ENCODE measurements at regions not wholly inside any gene's neighbourhood (a gene's known extent, or its start where the extent isn't known, plus 50 kb on each side); places are given as distances from the start of the nearest gene placed in this dataset.
A peak's percentile ranks its signal among the peaks of the same experiment; 100 is the strongest.
"Not testable (repeated sequence)": the region's sequence is repeated elsewhere in the genome, so short reads cannot be mapped to it uniquely, and the experiment has no call there.

DNA sequence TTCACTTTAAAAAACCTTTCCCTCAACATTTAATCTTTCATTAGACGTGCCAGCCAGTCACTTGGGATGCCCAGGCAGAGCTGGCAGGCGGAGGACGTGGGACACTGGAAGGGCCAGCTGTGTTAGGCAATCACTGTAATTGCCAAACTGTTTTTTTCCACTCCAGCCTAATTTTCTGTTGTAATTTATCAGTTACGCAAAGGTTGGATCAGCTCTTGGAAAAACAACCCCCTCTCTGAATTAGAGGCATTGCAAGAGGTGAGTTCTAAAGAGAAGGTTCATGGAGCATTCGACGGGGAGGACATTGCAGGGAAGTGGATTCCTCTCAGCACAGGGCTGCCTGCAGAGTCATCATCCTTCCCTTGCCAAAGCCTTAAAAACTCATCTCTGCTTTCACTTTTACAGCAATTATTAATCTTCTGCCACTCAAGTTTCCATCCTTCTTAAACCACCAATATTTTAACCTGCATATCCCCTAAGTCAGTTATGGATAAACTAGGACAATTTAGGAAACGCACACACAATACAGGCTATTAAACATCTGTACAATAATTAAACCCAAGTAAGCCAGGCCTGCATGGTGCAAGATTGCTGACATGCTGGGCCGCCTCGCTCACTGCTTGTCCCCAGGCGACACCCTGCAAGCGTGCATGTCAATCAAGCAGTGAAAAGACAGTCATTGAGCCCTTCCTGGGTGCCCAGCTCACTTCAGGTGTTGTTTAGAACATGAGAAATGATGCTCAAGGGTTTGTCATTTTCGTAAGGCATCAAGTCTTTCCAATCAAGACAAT lies 272.3 kb upstream of the RNF32 start:
- Histone ChIP-seq H3K36me3 (ENCODE audit: control insufficient read depth, insufficient read depth, low read length) (no peaks in the 10 kb centered on the region), H3K9me3 (ENCODE audit: control insufficient read depth in 2 of 2, low read length in 2 of 2) (no peaks in the 10 kb centered on the region), H3K27me3 (ENCODE audit: control insufficient read depth, insufficient read depth, low read length) (no peaks in the 10 kb centered on the region), H3K27ac (ENCODE audit: insufficient read depth, low read length, poor library complexity, severe bottlenecking) (no peak overlapping the region), H3K4me3 (ENCODE audit: low read depth, low read length) (no peak overlapping the region), H3K4me1 (ENCODE audit: control insufficient read depth, insufficient read depth, low read length, poor library complexity, severe bottlenecking) (no peaks in the 10 kb centered on the region)
- Mint-ChIP-seq H3K36me3 (no peaks in the 10 kb centered on the region), H3K27ac (no peak overlapping the region), H3K4me1 (no peaks in the 10 kb centered on the region), H3K4me3 (no peak overlapping the region), H3K27me3 (no peaks in the 10 kb centered on the region), H3K9me3 (peaks cover 2 to 16% (median 3%) of the 10 kb centered on the region in 7 donors)
- ATAC-seq (ENCODE audit: low read depth in 2 of 2) (no peak), DNase-seq (no peak)

DNA sequence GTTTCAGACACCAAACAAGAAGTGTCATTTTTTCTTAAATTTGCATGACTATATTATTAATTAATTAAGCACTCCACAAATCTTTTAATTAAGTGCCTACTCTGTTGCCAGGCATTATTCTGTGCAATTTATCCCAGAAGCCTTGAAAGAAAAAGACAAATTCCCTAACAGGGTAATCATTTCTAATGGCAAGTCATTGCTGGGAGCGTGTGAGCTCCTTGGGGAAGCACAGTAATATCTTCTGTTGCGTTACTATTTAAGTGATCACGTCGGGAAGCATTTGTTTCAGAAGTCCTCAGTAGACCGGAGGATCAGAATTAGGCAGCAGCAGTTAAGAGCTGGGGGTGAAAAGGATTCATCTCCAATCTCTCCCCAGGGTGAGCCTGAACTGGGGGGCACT lies 276.8 kb upstream of the RNF32 start:
- no peaks in the 10 kb centered on the region for H3K9me3 ChIP-seq (ENCODE audit: control insufficient read depth in 2 of 2, low read length in 2 of 2)
- no peak overlapping the region for H3K27ac Mint-ChIP-seq
- ATAC-seq (ENCODE audit: low read depth in 2 of 2) (no peak), DNase-seq (no peak)
- no peak overlapping the region for H3K27ac ChIP-seq (ENCODE audit: insufficient read depth, low read length, poor library complexity, severe bottlenecking)
- H3K36me3 Mint-ChIP-seq, result no peaks in the 10 kb centered on the region
- no peaks in the 10 kb centered on the region for H3K27me3 ChIP-seq (ENCODE audit: control insufficient read depth, insufficient read depth, low read length)
- H3K4me3 Mint-ChIP-seq, result no peak overlapping the region
- H3K4me1 ChIP-seq (ENCODE audit: control insufficient read depth, insufficient read depth, low read length, poor library complexity, severe bottlenecking), result no peaks in the 10 kb centered on the region
- no peaks in the 10 kb centered on the region for H3K36me3 ChIP-seq (ENCODE audit: control insufficient read depth, insufficient read depth, low read length)
- H3K4me3 ChIP-seq (ENCODE audit: low read depth, low read length), result no peak overlapping the region
- peaks cover 0 to 2% (median 0%) of the 10 kb centered on the region in 7 donors for H3K9me3 Mint-ChIP-seq
- no peaks in the 10 kb centered on the region for H3K27me3 Mint-ChIP-seq
- no peaks in the 10 kb centered on the region for H3K4me1 Mint-ChIP-seq

DNA sequence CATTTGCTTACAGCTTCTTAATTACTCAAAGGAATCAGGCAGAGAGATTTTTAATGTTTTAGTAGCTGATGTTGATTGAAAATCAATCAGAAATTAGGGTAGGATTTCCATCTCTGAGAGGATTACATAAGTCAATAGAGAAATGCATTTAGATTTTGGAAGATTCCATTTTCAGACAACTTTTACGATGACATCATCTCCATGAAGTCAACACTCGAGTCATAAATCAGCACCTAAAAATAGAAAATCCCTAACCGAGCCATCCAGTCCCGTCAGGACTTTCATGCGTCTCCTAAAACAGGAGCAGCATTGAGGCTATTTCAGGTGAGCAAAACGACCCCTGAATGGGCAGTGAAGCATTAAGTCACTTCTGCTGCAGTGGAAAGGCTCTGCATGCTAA lies 279.7 kb upstream of the RNF32 start:
- no peak overlapping the region for H3K27ac ChIP-seq (ENCODE audit: insufficient read depth, low read length, poor library complexity, severe bottlenecking)
- ATAC-seq (ENCODE audit: low read depth in 2 of 2) (no peak), DNase-seq (no peak)
- Mint-ChIP-seq H3K9me3 (peaks cover 0 to 2% (median 0%) of the 10 kb centered on the region in 7 donors), H3K36me3 (no peaks in the 10 kb centered on the region), H3K27ac (no peak overlapping the region), H3K27me3 (no peaks in the 10 kb centered on the region), H3K4me3 (no peak overlapping the region), H3K4me1 (no peaks in the 10 kb centered on the region)
- H3K9me3 ChIP-seq (ENCODE audit: control insufficient read depth in 2 of 2, low read length in 2 of 2), result no peaks in the 10 kb centered on the region
- H3K36me3 ChIP-seq (ENCODE audit: control insufficient read depth, insufficient read depth, low read length), result no peaks in the 10 kb centered on the region
- H3K4me3 ChIP-seq (ENCODE audit: low read depth, low read length), result no peak overlapping the region
- H3K27me3 ChIP-seq (ENCODE audit: control insufficient read depth, insufficient read depth, low read length), result no peaks in the 10 kb centered on the region
- no peaks in the 10 kb centered on the region for H3K4me1 ChIP-seq (ENCODE audit: control insufficient read depth, insufficient read depth, low read length, poor library complexity, severe bottlenecking)

DNA sequence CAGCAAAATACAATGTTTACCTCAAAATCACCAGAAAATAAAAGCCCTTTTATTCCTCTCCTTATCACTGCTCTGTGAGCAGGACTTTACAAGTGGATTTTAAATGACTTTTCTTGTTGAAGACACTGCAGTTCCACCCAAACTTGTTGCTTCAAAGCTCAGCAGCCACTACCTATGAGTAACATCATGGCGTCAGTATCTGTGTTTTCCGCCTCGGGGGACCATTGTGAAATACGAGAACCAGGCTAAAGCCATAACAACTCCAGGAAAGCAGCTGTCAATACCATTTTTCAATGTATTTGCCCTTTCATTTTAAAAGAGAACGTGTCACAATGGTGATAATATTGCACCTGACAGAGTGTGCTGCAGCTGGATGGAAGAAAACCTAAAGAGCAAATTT lies 284.0 kb upstream of the RNF32 start:
- Mint-ChIP-seq H3K36me3 (no peaks in the 10 kb centered on the region), H3K27me3 (no peaks in the 10 kb centered on the region), H3K4me1 (no peaks in the 10 kb centered on the region), H3K4me3 (no peak overlapping the region), H3K27ac (no peak overlapping the region), H3K9me3 (no peaks in the 10 kb centered on the region)
- Histone ChIP-seq H3K4me3 (ENCODE audit: low read depth, low read length) (no peak overlapping the region), H3K4me1 (ENCODE audit: control insufficient read depth, insufficient read depth, low read length, poor library complexity, severe bottlenecking) (no peaks in the 10 kb centered on the region), H3K9me3 (ENCODE audit: control insufficient read depth in 2 of 2, low read length in 2 of 2) (no peaks in the 10 kb centered on the region), H3K36me3 (ENCODE audit: control insufficient read depth, insufficient read depth, low read length) (no peaks in the 10 kb centered on the region), H3K27me3 (ENCODE audit: control insufficient read depth, insufficient read depth, low read length) (no peaks in the 10 kb centered on the region), H3K27ac (ENCODE audit: insufficient read depth, low read length, poor library complexity, severe bottlenecking) (no peak overlapping the region)
- no peak for ATAC-seq (ENCODE audit: low read depth in 2 of 2)
- DNase-seq, result no peak

DNA sequence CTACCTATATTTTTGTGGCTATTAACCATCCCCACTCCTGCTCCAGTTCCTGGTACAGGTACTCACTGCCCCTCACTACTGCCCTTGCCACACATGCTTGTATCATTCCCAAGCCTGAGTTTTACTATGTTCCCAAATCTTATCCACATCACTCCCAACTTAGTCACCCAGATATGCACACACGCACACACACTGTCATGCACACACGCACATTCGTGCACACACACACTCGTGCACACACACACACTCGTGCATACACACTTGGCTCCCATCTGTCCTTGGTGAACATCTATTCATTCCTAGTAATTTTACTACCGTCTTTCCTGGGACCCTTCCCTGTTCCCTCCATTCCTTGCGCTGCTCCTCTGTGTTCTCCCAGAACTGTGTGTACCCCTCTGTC lies 287.2 kb upstream of the RNF32 start:
- Mint-ChIP-seq H3K27me3 (no peaks in the 10 kb centered on the region), H3K27ac (no peak overlapping the region), H3K4me3 (no peak overlapping the region), H3K9me3 (no peaks in the 10 kb centered on the region), H3K4me1 (no peaks in the 10 kb centered on the region), H3K36me3 (no peaks in the 10 kb centered on the region)
- H3K4me1 ChIP-seq (ENCODE audit: control insufficient read depth, insufficient read depth, low read length, poor library complexity, severe bottlenecking), result no peaks in the 10 kb centered on the region
- peak in 1 of 2 donors; percentile 8 for ATAC-seq (ENCODE audit: low read depth in 2 of 2)
- no peak overlapping the region for H3K4me3 ChIP-seq (ENCODE audit: low read depth, low read length)
- H3K36me3 ChIP-seq (ENCODE audit: control insufficient read depth, insufficient read depth, low read length), result no peaks in the 10 kb centered on the region
- H3K27ac ChIP-seq (ENCODE audit: insufficient read depth, low read length, poor library complexity, severe bottlenecking), result no peak overlapping the region
- H3K9me3 ChIP-seq (ENCODE audit: control insufficient read depth in 2 of 2, low read length in 2 of 2), result no peaks in the 10 kb centered on the region
- no peaks in the 10 kb centered on the region for H3K27me3 ChIP-seq (ENCODE audit: control insufficient read depth, insufficient read depth, low read length)
- no peak for DNase-seq

DNA sequence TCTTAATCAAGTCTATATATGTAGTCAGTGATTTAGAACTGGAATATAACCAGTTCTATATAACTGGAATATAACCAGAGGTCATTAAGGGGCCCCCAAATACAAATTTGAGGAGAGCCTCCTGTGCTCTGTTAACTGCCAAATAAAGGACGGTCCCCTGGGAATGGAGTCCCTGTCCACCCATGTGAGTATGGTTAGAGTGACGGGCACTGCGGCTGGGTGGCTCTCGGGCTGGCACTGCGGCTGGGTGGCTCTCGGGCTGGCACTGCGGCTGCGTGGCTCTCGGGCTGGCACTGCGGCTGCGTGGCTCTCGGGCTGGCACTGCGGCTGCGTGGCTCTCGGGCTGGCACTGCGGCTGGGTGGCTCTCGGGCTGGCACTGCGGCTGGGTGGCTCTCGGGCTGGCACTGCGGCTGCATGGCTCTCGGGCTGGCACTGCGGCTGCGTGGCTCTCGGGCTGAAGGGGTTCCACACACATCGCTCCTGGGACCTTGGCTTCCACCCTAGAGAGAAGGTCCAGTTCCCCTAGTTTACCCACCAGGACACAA lies 292.8 kb upstream of the RNF32 start:
- not testable (repeated sequence) for H3K27ac Mint-ChIP-seq; H3K4me3 ChIP-seq (ENCODE audit: low read depth, low read length); H3K36me3 ChIP-seq (ENCODE audit: control insufficient read depth, insufficient read depth, low read length); H3K36me3 Mint-ChIP-seq; H3K27me3 ChIP-seq (ENCODE audit: control insufficient read depth, insufficient read depth, low read length); H3K9me3 Mint-ChIP-seq; DNase-seq; H3K9me3 ChIP-seq (ENCODE audit: control insufficient read depth in 2 of 2, low read length in 2 of 2); H3K4me3 Mint-ChIP-seq; H3K27ac ChIP-seq (ENCODE audit: insufficient read depth, low read length, poor library complexity, severe bottlenecking); H3K4me1 ChIP-seq (ENCODE audit: control insufficient read depth, insufficient read depth, low read length, poor library complexity, severe bottlenecking); ATAC-seq (ENCODE audit: low read depth in 2 of 2); H3K4me1 Mint-ChIP-seq; H3K27me3 Mint-ChIP-seq

DNA sequence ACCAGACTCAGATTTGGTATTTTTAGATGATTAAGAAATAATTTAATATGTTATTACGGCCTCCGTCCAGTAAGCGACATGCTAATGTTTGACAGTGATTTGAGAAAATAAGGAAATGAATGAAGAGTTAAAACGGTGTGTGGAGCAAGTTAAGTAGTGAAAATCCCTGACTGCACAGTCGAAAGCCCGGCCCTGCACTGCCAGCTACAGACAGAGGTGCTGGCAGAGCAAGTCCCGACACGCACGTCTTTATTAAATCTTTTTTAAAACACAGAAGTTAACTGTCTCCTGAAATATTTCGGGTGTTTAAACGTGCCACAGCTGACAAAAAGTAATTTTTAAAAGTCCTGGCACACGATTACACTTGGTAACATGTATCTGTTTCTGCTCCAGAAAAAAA lies 293.4 kb upstream of the RNF32 start:
- Histone ChIP-seq H3K4me1 (ENCODE audit: control insufficient read depth, insufficient read depth, low read length, poor library complexity, severe bottlenecking) (no peaks in the 10 kb centered on the region), H3K36me3 (ENCODE audit: control insufficient read depth, insufficient read depth, low read length) (no peaks in the 10 kb centered on the region), H3K27ac (ENCODE audit: insufficient read depth, low read length, poor library complexity, severe bottlenecking) (no peak overlapping the region), H3K27me3 (ENCODE audit: control insufficient read depth, insufficient read depth, low read length) (no peaks in the 10 kb centered on the region), H3K4me3 (ENCODE audit: low read depth, low read length) (no peak overlapping the region), H3K9me3 (ENCODE audit: control insufficient read depth in 2 of 2, low read length in 2 of 2) (no peaks in the 10 kb centered on the region)
- no peaks in the 10 kb centered on the region for H3K4me1 Mint-ChIP-seq
- H3K9me3 Mint-ChIP-seq, result peaks cover 0 to 1% (median 0%) of the 10 kb centered on the region in 7 donors
- no peaks in the 10 kb centered on the region for H3K27me3 Mint-ChIP-seq
- H3K4me3 Mint-ChIP-seq, result no peak overlapping the region
- DNase-seq (no peak), ATAC-seq (ENCODE audit: low read depth in 2 of 2) (no peak)
- peak overlapping the region in 1 of 3 donors; percentile 28 for H3K27ac Mint-ChIP-seq
- no peaks in the 10 kb centered on the region for H3K36me3 Mint-ChIP-seq

DNA sequence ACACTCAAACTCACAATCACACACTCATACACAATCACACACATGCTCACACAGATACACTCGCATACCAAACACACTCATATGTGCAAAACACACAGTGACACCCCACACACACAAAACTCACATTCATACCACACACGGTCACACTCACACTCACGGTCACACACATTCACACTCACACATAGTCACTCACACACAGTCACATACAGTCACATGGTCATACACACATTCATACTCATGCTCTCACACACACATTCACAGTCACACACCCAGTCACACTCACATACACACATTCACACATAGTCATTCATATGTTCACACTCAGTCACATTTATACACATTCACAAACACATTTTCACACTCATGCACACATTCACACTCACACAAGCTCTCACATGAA lies 296.0 kb upstream of the RNF32 start:
- DNase-seq, result no peak
- no peaks in the 10 kb centered on the region for H3K9me3 ChIP-seq (ENCODE audit: control insufficient read depth in 2 of 2, low read length in 2 of 2)
- Mint-ChIP-seq H3K4me1 (no peaks in the 10 kb centered on the region), H3K36me3 (no peaks in the 10 kb centered on the region), H3K27me3 (no peaks in the 10 kb centered on the region), H3K4me3 (no peak overlapping the region), H3K9me3 (peaks cover 0 to 1% (median 0%) of the 10 kb centered on the region in 7 donors), H3K27ac (no peak overlapping the region)
- no peaks in the 10 kb centered on the region for H3K4me1 ChIP-seq (ENCODE audit: control insufficient read depth, insufficient read depth, low read length, poor library complexity, severe bottlenecking)
- ATAC-seq (ENCODE audit: low read depth in 2 of 2), result no peak
- no peak overlapping the region for H3K4me3 ChIP-seq (ENCODE audit: low read depth, low read length)
- H3K36me3 ChIP-seq (ENCODE audit: control insufficient read depth, insufficient read depth, low read length), result no peaks in the 10 kb centered on the region
- H3K27ac ChIP-seq (ENCODE audit: insufficient read depth, low read length, poor library complexity, severe bottlenecking), result no peak overlapping the region
- no peaks in the 10 kb centered on the region for H3K27me3 ChIP-seq (ENCODE audit: control insufficient read depth, insufficient read depth, low read length)
